K562 (cell line): ENCODE measurements at regions not wholly inside any gene's neighbourhood (a gene's known extent, or its start where the extent isn't known, plus 50 kb on each side); places are given as distances from the start of the nearest gene placed in this dataset.

Source experiments
- ATAC-seq: fragments of 200-7000 bp; cut with Tn5 transposase; 3 replicates; pipeline ENCODE4 v1.9.1; 2020; ENCODE audit warnings: moderate library complexity
- BruUV-seq: library from RNA; stranded (reverse); fragments of 400-500 nt; replicated peaks from 2 replicates; lab custom pipeline; 2021; lab: Mats Ljungman, UMichigan
- CTCF ChIA-PET: fragments of 300-600 bp; formaldehyde crosslinking; extraction: SDS; loops from one replicate; lab custom pipeline; 2021; ENCODE audit warnings: low intra/inter-chr PET ratio; lab: Yijun Ruan, JAX
- POLR2A ChIA-PET: fragments of 300-600, 350-650 bp; sonication (Branson Sonifier 250); formaldehyde crosslinking; extraction: SDS; loops from one replicate; lab custom pipeline; 2021; ENCODE audit warnings: antibody characterized with exemption, inconsistent platforms; lab: Yijun Ruan, JAX
- DNase-seq, 4 experiments: peaks; one replicate each; pipeline versions ENCODE4 v3.0.0 to v3.0.0-alpha.2; 2011 to 2018; ENCODE audit warnings: low spot score in 3 of 4, mixed read lengths in 3 of 4; ENCODE audit errors: extremely low read depth in 1 of 4
- FAIRE-seq: peaks from 2 replicates; lab custom pipeline; 2011; peaks lifted over from hg19 to GRCh38; lab: Jason Lieb, UNC
- H2AFZ ChIP-seq: 2 replicates; pipeline ENCODE4 v1.6.0; 2011; ENCODE audit warnings: low read depth, low read length, control low read depth, inconsistent platforms
- H3K27ac ChIP-seq: fragments of 200-600 bp; 3 replicates; pipeline ENCODE4 v1.8.0; 2011; ENCODE audit warnings: low read depth, mild to moderate bottlenecking, control low read depth, inconsistent platforms, low read length, moderate library complexity, mixed read lengths; ENCODE audit errors: extremely low read depth
- H3K27me3 ChIP-seq, 2 experiments: fragments of 300-600 bp in 1 of 2; 2 replicates in 1 of 2; 3 replicates in 1 of 2; pipeline versions ENCODE4 v1.6.0 to v1.8.0; 2011; ENCODE audit warnings: inconsistent platforms in 2 of 2, low read length in 2 of 2, mild to moderate bottlenecking in 1 of 2, mixed read lengths in 1 of 2, moderate library complexity in 1 of 2; ENCODE audit not compliant: control insufficient read depth in 2 of 2, insufficient read depth in 2 of 2
- H3K36me3 ChIP-seq: fragments of 300-600 bp; 3 replicates; pipeline ENCODE4 v1.8.0; 2011; ENCODE audit warnings: mild to moderate bottlenecking, low read length, inconsistent platforms; ENCODE audit not compliant: control insufficient read depth, insufficient read depth
- H3K4me1 ChIP-seq, 2 experiments: fragments of 200-600 bp in 1 of 2; replicated peaks in 1 of 2; 2 replicates in 1 of 2; 3 replicates in 1 of 2; pipeline versions ENCODE4 v1.5.1 to v1.8.0; 2011; ENCODE audit warnings: inconsistent platforms in 2 of 2, low read length in 2 of 2, mild to moderate bottlenecking in 1 of 2, mixed read lengths in 1 of 2, moderate library complexity in 1 of 2; ENCODE audit not compliant: control insufficient read depth in 2 of 2, insufficient read depth in 2 of 2
- H3K4me2 ChIP-seq: 2 replicates; pipeline ENCODE4 v1.6.1; 2011; ENCODE audit warnings: low read length, control low read depth, inconsistent platforms, mixed read lengths; ENCODE audit not compliant: insufficient read depth
- H3K4me3 ChIP-seq: fragments of 200-600 bp; sonication (generic), shearing (Covaris generic); 2 replicates; pipeline ENCODE4 v1.5.1; 2016; ENCODE audit warnings: control low read depth, inconsistent platforms
- H3K79me2 ChIP-seq: fragments of 200-600 bp; 3 replicates; pipeline ENCODE4 v1.8.0; 2011; ENCODE audit warnings: low read length, inconsistent platforms; ENCODE audit not compliant: control insufficient read depth, insufficient read depth
- H3K9ac ChIP-seq, 2 experiments: 2 replicates each; pipeline versions ENCODE4 v1.6.0 to v1.6.1; 2011; ENCODE audit warnings: low read depth in 2 of 2, low read length in 2 of 2, control low read depth in 1 of 2, inconsistent platforms in 1 of 2, mild to moderate bottlenecking in 1 of 2, mixed read lengths in 1 of 2; ENCODE audit not compliant: insufficient read depth in 1 of 2
- H3K9me1 ChIP-seq: one replicate; pipeline ENCODE4 v1.6.0; 2011; ENCODE audit warnings: inconsistent platforms, mild to moderate bottlenecking, low read length, moderate library complexity; ENCODE audit not compliant: control insufficient read depth, insufficient read depth
- H3K9me3 ChIP-seq: replicated peaks from 2 replicates; pipeline ENCODE4 v1.5.1; 2011; ENCODE audit warnings: low read depth, low read length, inconsistent platforms; ENCODE audit not compliant: control insufficient read depth, insufficient read depth
- H4K20me1 ChIP-seq: replicated peaks from 2 replicates; pipeline ENCODE4 v1.6.1; 2011; ENCODE audit warnings: low read length, inconsistent platforms, mixed read lengths; ENCODE audit not compliant: control insufficient read depth, insufficient read depth
- ASH1L ChIP-seq: fragments of 450-650 bp; IDR thresholded peaks from 2 replicates; pipeline ENCODE4 v1.6.1; 2018; ENCODE audit warnings: borderline replicate concordance, mild to moderate bottlenecking, low read depth; ENCODE audit not compliant: partially characterized antibody
- BRD9 ChIP-seq: fragments of 450-650 bp; IDR thresholded peaks from 2 replicates; pipeline ENCODE4 v1.6.1; 2018; ENCODE audit warnings: low read depth; ENCODE audit not compliant: partially characterized antibody
- CTBP1 ChIP-seq: fragments of 450-650 bp; IDR thresholded peaks from 2 replicates; pipeline ENCODE4 v1.6.1; 2016; ENCODE audit warnings: borderline replicate concordance
- DIDO1 ChIP-seq: fragments of 450-650 bp; IDR thresholded peaks from 2 replicates; pipeline ENCODE4 v1.6.1; 2016; ENCODE audit warnings: low read depth, missing biosample characterization, missing genetic modification characterization
- FOS ChIP-seq: IDR thresholded peaks from 3 replicates; pipeline ENCODE4 v1.6.1; 2011; ENCODE audit not compliant: insufficient read length; ENCODE audit errors: extremely low read depth
- FOXK2 ChIP-seq, 2 experiments: fragments of 450-650 bp; IDR thresholded peaks in 1 of 2; conservative IDR thresholded peaks in 1 of 2; 2 replicates each; pipeline ENCODE4 v1.6.1; 2016; ENCODE audit warnings: low read depth in 2 of 2, mild to moderate bottlenecking in 1 of 2
- LCOR ChIP-seq: sonication (generic); formaldehyde crosslinking; IDR thresholded peaks from 2 replicates; pipeline ENCODE4 v1.8.0; 2022; ENCODE audit warnings: mild to moderate bottlenecking, missing genetic modification reagents
- MAFK ChIP-seq: IDR thresholded peaks from 2 replicates; pipeline ENCODE4 v1.6.1; 2011; ENCODE audit warnings: low read length, improper control_type of control experiment
- PCBP1 ChIP-seq: fragments of 200-400 bp; formaldehyde crosslinking; IDR thresholded peaks from 2 replicates; pipeline ENCODE4 v1.6.1; 2018; ENCODE audit warnings: mild to moderate bottlenecking, low read depth, low read length; ENCODE audit not compliant: poor library complexity, severe bottlenecking
- PHF20 ChIP-seq: fragments of 450-650 bp; IDR thresholded peaks from 2 replicates; pipeline ENCODE4 v1.6.1; 2018; ENCODE audit not compliant: partially characterized antibody
- PTBP1 ChIP-seq: fragments of 200-400 bp; formaldehyde crosslinking; IDR thresholded peaks from 2 replicates; pipeline ENCODE4 v1.6.1; 2017; ENCODE audit warnings: low read depth, low read length
- ZC3H11A ChIP-seq: IDR thresholded peaks from 2 replicates; pipeline ENCODE4 v1.6.1; 2012; ENCODE audit warnings: low read depth, low read length, improper control_type of control experiment
- ZNF444 ChIP-seq: fragments of 250-450 bp; sonication (Bioruptor Pico); IDR thresholded peaks from 2 replicates; pipeline ENCODE4 v1.4.0; 2020; ENCODE audit warnings: mild to moderate bottlenecking, moderate library complexity
- ZNF586 ChIP-seq: fragments of 450-650 bp; formaldehyde crosslinking; conservative IDR thresholded peaks from 2 replicates; pipeline ENCODE4 v1.4.0; 2020; ENCODE audit warnings: mild to moderate bottlenecking, moderate library complexity
- ZNF655 ChIP-seq: fragments of 250-450 bp; sonication (Bioruptor Pico); IDR thresholded peaks from 2 replicates; pipeline ENCODE4 v1.5.0; 2021
- ZZZ3 ChIP-seq: fragments of 450-650 bp; IDR thresholded peaks from 2 replicates; pipeline ENCODE4 v1.6.1; 2016; ENCODE audit warnings: antibody characterized with exemption, mild to moderate bottlenecking, moderate library complexity
- WGBS: fragments of 100-300 bp; shearing (Covaris generic); methylation state at CpG from one replicate; pipeline ENCODE4 v1.1.6; 2016; ENCODE audit warnings: low coverage, mixed read lengths; ENCODE audit not compliant: insufficient coverage; ENCODE audit errors: missing lambda C conversion rate; 5-methylcytosine and 5-hydroxymethylcytosine counted together
- in situ Hi-C: fragments of 300-500 bp; cut with MboI; formaldehyde crosslinking; loops from 4 replicates; pipeline ENCODE4 v1.15.0; 2018; ENCODE audit warnings: inconsistent platforms, mixed read lengths
- intact Hi-C: fragments of 100-400 bp; cut with micrococcal nuclease; formaldehyde crosslinking; loops from 2 replicates; pipeline ENCODE4 v1.14.2; 2022
- TF ChIP-seq, protein P1 (sequence below): sonication (generic); formaldehyde crosslinking; IDR thresholded peaks from 2 replicates; pipeline ENCODE4 v1.5.0; 2020; ENCODE audit warnings: missing genetic modification reagents

DNA sequence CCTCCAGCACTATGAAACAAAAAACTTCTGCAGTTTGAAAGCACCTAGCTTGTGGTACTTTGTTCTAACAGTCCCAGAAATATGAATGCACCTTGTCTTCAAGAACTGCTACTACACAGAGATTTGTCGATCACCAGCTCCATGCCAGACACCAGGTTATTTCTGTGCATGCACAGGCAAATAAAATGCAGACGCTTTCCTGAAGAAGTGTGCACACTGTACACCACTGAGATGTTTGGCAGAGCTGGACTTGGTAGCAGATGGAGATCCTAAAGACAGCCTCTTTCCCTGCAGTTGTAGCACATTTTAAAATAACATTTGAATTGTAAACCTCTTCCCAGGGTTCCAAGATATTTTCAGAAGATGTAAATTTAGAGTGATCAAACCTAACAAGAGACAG, 730.0 kb downstream of the MTRR start:
- no peak for FAIRE-seq
- ChIA-PET POLR2A (no interaction called here), CTCF (no interaction called here)
- Histone ChIP-seq H3K9me3 (no peaks in the 10 kb centered on the region; the same call in none of the 2 replicates), H3K9ac (no peak overlapping the region), H4K20me1 (no peaks in the 10 kb centered on the region), H2AFZ (no peak overlapping the region), H3K79me2 (no peaks in the 10 kb centered on the region), H3K4me3 (no peak overlapping the region), H3K9me1 (no peaks in the 10 kb centered on the region), H3K36me3 (no peaks in the 10 kb centered on the region), H3K27ac (no peak overlapping the region), H3K4me1 (no peaks in the 10 kb centered on the region), H3K27me3 (no peaks in the 10 kb centered on the region), H3K4me2 (no peak overlapping the region)
- no TSS peak for BruUV-seq
- in situ Hi-C loops (no loop called here), intact Hi-C loops (no loop called here)
- ATAC-seq: no peak
- 0% methylated on average over 2 of the region's 2 CpGs for WGBS
- TF ChIP-seq PTBP1 (no peak), DIDO1 (tag) (no peak), FOXK2 (conservative IDR thresholded peaks at IDR 0.05 in 1 of 2, IDR thresholded peaks at IDR 0.05 in 1 of 2; ENCODE audit: low read depth in 2 of 2) (no peak), PHF20 (no peak), CTBP1 (no peak), ZNF655 (no peak), ZNF586 (no peak), ZC3H11A (no peak), PCBP1 (no peak), ZZZ3 (no peak), LCOR (no peak), MAFK (no peak), ZNF444 (CRISPR knock-in tag) (no peak), ASH1L (no peak), FOS (no peak), BRD9 (no peak)
- TF ChIP-seq, protein P1, sequence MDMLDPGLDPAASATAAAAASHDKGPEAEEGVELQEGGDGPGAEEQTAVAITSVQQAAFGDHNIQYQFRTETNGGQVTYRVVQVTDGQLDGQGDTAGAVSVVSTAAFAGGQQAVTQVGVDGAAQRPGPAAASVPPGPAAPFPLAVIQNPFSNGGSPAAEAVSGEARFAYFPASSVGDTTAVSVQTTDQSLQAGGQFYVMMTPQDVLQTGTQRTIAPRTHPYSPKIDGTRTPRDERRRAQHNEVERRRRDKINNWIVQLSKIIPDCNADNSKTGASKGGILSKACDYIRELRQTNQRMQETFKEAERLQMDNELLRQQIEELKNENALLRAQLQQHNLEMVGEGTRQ (CRISPR knock-in tag): no peak
- DNase-seq: no peak
